ENCODE measurements at regions not wholly inside any gene's neighbourhood (a gene's known extent, or its start where the extent isn't known, plus 50 kb on each side); places are given as distances from the start of the nearest gene placed in this dataset.

- no peak for DNase-seq
- POLR2A ChIA-PET, result no interaction called here
- H3K36me3 Mint-ChIP-seq, result no peaks in the 10 kb centered on the region
- H3K27ac ChIP-seq (ENCODE audit: low read depth, low read length), result no peak overlapping the region
- H3K4me3 ChIP-seq (ENCODE audit: low read length), result no peak overlapping the region
- H3K9me3 Mint-ChIP-seq, result no peaks in the 10 kb centered on the region
- H3K36me3 ChIP-seq (ENCODE audit: insufficient read depth, low read length), result no peaks in the 10 kb centered on the region
- H3K4me1 ChIP-seq (ENCODE audit: insufficient read depth, low read length), result no peaks in the 10 kb centered on the region
- peak overlapping the region in 1 of 7 donors; percentile 10 for H3K4me3 Mint-ChIP-seq
- H3K27ac Mint-ChIP-seq, result peak overlapping the region in 1 of 8 donors; percentile 17
- no peaks in the 10 kb centered on the region for H3K9me3 ChIP-seq (ENCODE audit: low read length)
- H3K27me3 ChIP-seq (ENCODE audit: insufficient read depth, low read length, poor library complexity, severe bottlenecking), result no peaks in the 10 kb centered on the region
- H3K4me1 Mint-ChIP-seq, result no peaks in the 10 kb centered on the region
- H3K27me3 Mint-ChIP-seq, result peaks cover 0 to 3% of the 10 kb centered on the region in 2 donors
- CTCF ChIA-PET, result no interaction called here
These were observed 413.8 kb upstream of the CDH4 start for GRCh38 chr20:60838297-60838696.

GRCh38 chr20:60840971-60841370 is 411.1 kb upstream of the CDH4 start:
- H3K9me3 ChIP-seq (ENCODE audit: low read length), result no peaks in the 10 kb centered on the region
- POLR2A ChIA-PET, result no interaction called here
- CTCF ChIA-PET, result no interaction called here
- no peaks in the 10 kb centered on the region for H3K36me3 Mint-ChIP-seq
- no peak for DNase-seq
- no peak overlapping the region for H3K27ac Mint-ChIP-seq
- H3K27ac ChIP-seq (ENCODE audit: low read depth, low read length), result no peak overlapping the region
- H3K4me3 ChIP-seq (ENCODE audit: low read length), result no peak overlapping the region
- no peaks in the 10 kb centered on the region for H3K4me1 Mint-ChIP-seq
- no peaks in the 10 kb centered on the region for H3K9me3 Mint-ChIP-seq
- no peaks in the 10 kb centered on the region for H3K36me3 ChIP-seq (ENCODE audit: insufficient read depth, low read length)
- no peaks in the 10 kb centered on the region for H3K4me1 ChIP-seq (ENCODE audit: insufficient read depth, low read length)
- H3K4me3 Mint-ChIP-seq, result no peak overlapping the region
- no peaks in the 10 kb centered on the region for H3K27me3 ChIP-seq (ENCODE audit: insufficient read depth, low read length, poor library complexity, severe bottlenecking)
- peaks cover 0 to 3% of the 10 kb centered on the region in 2 donors for H3K27me3 Mint-ChIP-seq

- Histone ChIP-seq H3K4me3 (ENCODE audit: low read length) (no peak overlapping the region), H3K27ac (ENCODE audit: low read depth, low read length) (no peak overlapping the region), H3K4me1 (ENCODE audit: insufficient read depth, low read length) (no peaks in the 10 kb centered on the region), H3K27me3 (ENCODE audit: insufficient read depth, low read length, poor library complexity, severe bottlenecking) (no peaks in the 10 kb centered on the region), H3K36me3 (ENCODE audit: insufficient read depth, low read length) (no peaks in the 10 kb centered on the region), H3K9me3 (ENCODE audit: low read length) (no peaks in the 10 kb centered on the region)
- H3K4me3 Mint-ChIP-seq, result no peak overlapping the region
- H3K27ac Mint-ChIP-seq, result no peak overlapping the region
- ChIA-PET POLR2A (no interaction called here), CTCF (no interaction called here)
- no peaks in the 10 kb centered on the region for H3K36me3 Mint-ChIP-seq
- no peaks in the 10 kb centered on the region for H3K4me1 Mint-ChIP-seq
- H3K9me3 Mint-ChIP-seq, result peaks cover 0 to 4% (median 0%) of the 10 kb centered on the region in 5 donors
- no peak for DNase-seq
- H3K27me3 Mint-ChIP-seq, result peaks cover 0 to 7% of the 10 kb centered on the region in 2 donors
These were observed 406.9 kb upstream of the CDH4 start for GRCh38 chr20:60845146-60845545.

GRCh38 chr20:60851826-60852704 is 400.0 kb upstream of the CDH4 start:
- POLR2A ChIA-PET, result no interaction called here
- Histone ChIP-seq H3K36me3 (ENCODE audit: insufficient read depth, low read length) (no peaks in the 10 kb centered on the region), H3K4me3 (ENCODE audit: low read length) (no peak overlapping the region), H3K27ac (ENCODE audit: low read depth, low read length) (no peak overlapping the region), H3K27me3 (ENCODE audit: insufficient read depth, low read length, poor library complexity, severe bottlenecking) (no peaks in the 10 kb centered on the region), H3K9me3 (ENCODE audit: low read length) (no peaks in the 10 kb centered on the region), H3K4me1 (ENCODE audit: insufficient read depth, low read length) (no peaks in the 10 kb centered on the region)
- H3K36me3 Mint-ChIP-seq, result peaks cover 0 to 5% (median 2%) of the 10 kb centered on the region in 3 donors
- H3K9me3 Mint-ChIP-seq, result peaks cover 0 to 10% (median 8%) of the 10 kb centered on the region in 5 donors
- no peak for DNase-seq
- no peaks in the 10 kb centered on the region for H3K4me1 Mint-ChIP-seq
- H3K27me3 Mint-ChIP-seq, result peaks cover 0 to 7% of the 10 kb centered on the region in 2 donors
- no peak overlapping the region for H3K4me3 Mint-ChIP-seq
- no peak overlapping the region for H3K27ac Mint-ChIP-seq
- CTCF ChIA-PET, result no interaction called here

- H3K27ac ChIP-seq (ENCODE audit: low read depth, low read length), result no peak overlapping the region
- peaks cover 0 to 5% (median 2%) of the 10 kb centered on the region in 3 donors for H3K36me3 Mint-ChIP-seq
- H3K4me1 Mint-ChIP-seq, result no peaks in the 10 kb centered on the region
- no peaks in the 10 kb centered on the region for H3K4me1 ChIP-seq (ENCODE audit: insufficient read depth, low read length)
- H3K27me3 Mint-ChIP-seq, result no peaks in the 10 kb centered on the region
- no peaks in the 10 kb centered on the region for H3K36me3 ChIP-seq (ENCODE audit: insufficient read depth, low read length)
- no peak overlapping the region for H3K27ac Mint-ChIP-seq
- no peak for DNase-seq
- POLR2A ChIA-PET, result no interaction called here
- CTCF ChIA-PET, result no interaction called here
- no peaks in the 10 kb centered on the region for H3K27me3 ChIP-seq (ENCODE audit: insufficient read depth, low read length, poor library complexity, severe bottlenecking)
- H3K4me3 Mint-ChIP-seq, result no peak overlapping the region
- peaks cover 0 to 9% (median 6%) of the 10 kb centered on the region in 5 donors for H3K9me3 Mint-ChIP-seq
- H3K9me3 ChIP-seq (ENCODE audit: low read length), result no peaks in the 10 kb centered on the region
- no peak overlapping the region for H3K4me3 ChIP-seq (ENCODE audit: low read length)
These were observed 394.4 kb upstream of the CDH4 start for GRCh38 chr20:60857708-60858107.

GRCh38 chr20:60862601-60863000 is 389.5 kb upstream of the CDH4 start:
- no peak overlapping the region for H3K4me3 Mint-ChIP-seq
- DNase-seq, result no peak
- H3K27me3 Mint-ChIP-seq, result peaks cover 0 to 5% of the 10 kb centered on the region in 2 donors
- no peaks in the 10 kb centered on the region for H3K4me1 ChIP-seq (ENCODE audit: insufficient read depth, low read length)
- no peak overlapping the region for H3K27ac ChIP-seq (ENCODE audit: low read depth, low read length)
- no peaks in the 10 kb centered on the region for H3K36me3 Mint-ChIP-seq
- no peak overlapping the region for H3K4me3 ChIP-seq (ENCODE audit: low read length)
- no peaks in the 10 kb centered on the region for H3K36me3 ChIP-seq (ENCODE audit: insufficient read depth, low read length)
- no peaks in the 10 kb centered on the region for H3K9me3 ChIP-seq (ENCODE audit: low read length)
- ChIA-PET POLR2A (no interaction called here), CTCF (no interaction called here)
- no peaks in the 10 kb centered on the region for H3K4me1 Mint-ChIP-seq
- H3K27me3 ChIP-seq (ENCODE audit: insufficient read depth, low read length, poor library complexity, severe bottlenecking), result no peaks in the 10 kb centered on the region
- no peak overlapping the region for H3K27ac Mint-ChIP-seq
- H3K9me3 Mint-ChIP-seq, result peaks cover 0 to 3% (median 0%) of the 10 kb centered on the region in 5 donors

GRCh38 chr20:60863548-60863947 is 388.5 kb upstream of the CDH4 start:
- Histone ChIP-seq H3K36me3 (ENCODE audit: insufficient read depth, low read length) (no peaks in the 10 kb centered on the region), H3K4me1 (ENCODE audit: insufficient read depth, low read length) (no peaks in the 10 kb centered on the region), H3K4me3 (ENCODE audit: low read length) (no peak overlapping the region), H3K27ac (ENCODE audit: low read depth, low read length) (no peak overlapping the region), H3K27me3 (ENCODE audit: insufficient read depth, low read length, poor library complexity, severe bottlenecking) (no peaks in the 10 kb centered on the region), H3K9me3 (ENCODE audit: low read length) (no peaks in the 10 kb centered on the region)
- H3K4me3 Mint-ChIP-seq, result no peak overlapping the region
- H3K4me1 Mint-ChIP-seq, result no peaks in the 10 kb centered on the region
- CTCF ChIA-PET, result no interaction called here
- H3K27ac Mint-ChIP-seq, result no peak overlapping the region
- H3K36me3 Mint-ChIP-seq, result no peaks in the 10 kb centered on the region
- peaks cover 0 to 3% (median 0%) of the 10 kb centered on the region in 5 donors for H3K9me3 Mint-ChIP-seq
- no peak for DNase-seq
- POLR2A ChIA-PET, result no interaction called here
- H3K27me3 Mint-ChIP-seq, result peaks cover 0 to 5% of the 10 kb centered on the region in 2 donors

GRCh38 chr20:60867589-60867988 is 384.5 kb upstream of the CDH4 start:
- no peak for DNase-seq
- no peaks in the 10 kb centered on the region for H3K4me1 ChIP-seq (ENCODE audit: insufficient read depth, low read length)
- Mint-ChIP-seq H3K9me3 (peaks cover 0 to 6% (median 0%) of the 10 kb centered on the region in 5 donors), H3K27me3 (peaks cover 0 to 5% of the 10 kb centered on the region in 2 donors), H3K27ac (no peak overlapping the region), H3K4me3 (no peak overlapping the region), H3K36me3 (no peaks in the 10 kb centered on the region), H3K4me1 (no peaks in the 10 kb centered on the region)
- ChIA-PET CTCF (no interaction called here), POLR2A (no interaction called here)
- H3K4me3 ChIP-seq (ENCODE audit: low read length), result no peak overlapping the region
- no peaks in the 10 kb centered on the region for H3K36me3 ChIP-seq (ENCODE audit: insufficient read depth, low read length)
- no peaks in the 10 kb centered on the region for H3K27me3 ChIP-seq (ENCODE audit: insufficient read depth, low read length, poor library complexity, severe bottlenecking)
- no peaks in the 10 kb centered on the region for H3K9me3 ChIP-seq (ENCODE audit: low read length)
- no peak overlapping the region for H3K27ac ChIP-seq (ENCODE audit: low read depth, low read length)
